Prostate gland (tissue), 2 donors: ENCODE measurements at regions not wholly inside any gene's neighbourhood (a gene's known extent, or its start where the extent isn't known, plus 50 kb on each side); places are given as distances from the start of the nearest gene placed in this dataset.

ENCODE experiments used
- DNase-seq: peaks from one replicate; pipeline ENCODE4 v3.0.0-alpha.2; 2019; ENCODE audit warnings: low spot score
- H3K27ac ChIP-seq, 2 donors: fragments of 200-600 bp; sonication (generic); 2 replicates each; pipeline ENCODE4 v1.5.1; 2017 to 2019
- H3K27me3 ChIP-seq: fragments of 200-600 bp; sonication (generic); replicated peaks from 2 replicates; pipeline ENCODE4 v1.5.1; 2019; ENCODE audit not compliant: insufficient read depth
- H3K36me3 ChIP-seq, 2 donors: fragments of 200-600 bp; sonication (generic); 1 replicate in 1 of 2; 2 replicates in 1 of 2; pipeline versions ENCODE4 v1.5.1 to v1.8.1; 2017 to 2019
- H3K4me1 ChIP-seq: fragments of 200-600 bp; sonication (generic); replicated peaks from 2 replicates; pipeline ENCODE4 v1.5.1; 2019
- H3K4me3 ChIP-seq, 2 donors: fragments of 200-600 bp; sonication (generic); 2 replicates each; pipeline ENCODE4 v1.5.1; 2017 to 2019
- H3K9me3 ChIP-seq: fragments of 200-600 bp; sonication (generic); 2 replicates; pipeline ENCODE4 v1.5.1; 2017
- CTCF ChIP-seq, 4 experiments: fragments of 200-600 bp in 2 of 4; fragments of 450-650 bp in 2 of 4; sonication (generic) in 2 of 4; IDR thresholded peaks; 1 replicate in 3 of 4; 2 replicates in 1 of 4; pipeline ENCODE4 v1.5.1; 2016 to 2019; ENCODE audit warnings: antibody characterized with exemption in 4 of 4, mild to moderate bottlenecking in 2 of 4, moderate library complexity in 2 of 4
- POLR2A ChIP-seq: fragments of 450-650 bp; IDR thresholded peaks from one replicate; pipeline ENCODE4 v1.6.1; 2016; ENCODE audit warnings: antibody characterized with exemption, mild to moderate bottlenecking
- POLR2AphosphoS5 ChIP-seq: sonication (generic); formaldehyde crosslinking; IDR thresholded peaks from one replicate; pipeline ENCODE4 v1.6.1; 2017; ENCODE audit warnings: antibody characterized with exemption
- WGBS: methylation state at CpG from one replicate; pipeline ENCODE4 v1.1.5; 2018; 5-methylcytosine and 5-hydroxymethylcytosine counted together
- intact Hi-C: fragments of 100-400 bp; cut with DNase I; formaldehyde crosslinking; loops from one replicate; pipeline ENCODE4 v1.14.2; 2022

- Histone ChIP-seq H3K9me3 (no peaks in the 10 kb centered on the region), H3K36me3 (no peaks in the 10 kb centered on the region), H3K4me3 (no peak overlapping the region), H3K27me3 (no peaks in the 10 kb centered on the region), H3K4me1 (no peaks in the 10 kb centered on the region), H3K27ac (no peak overlapping the region)
- TF ChIP-seq CTCF (IDR thresholded peaks at IDR 0.05) (no peak), POLR2A (no peak), POLR2AphosphoS5 (no peak)
- DNase-seq = no peak
- 91% methylated on average over 6 of the region's 6 CpGs for WGBS
- intact Hi-C loops = no loop called here
These were observed 60.9 kb upstream of the BCL11A start for GRCh38 chr2:60614319-60614718.

- H3K4me3 ChIP-seq = no peak overlapping the region
- H3K27ac ChIP-seq = no peak overlapping the region
- DNase-seq = no peak
- no peaks in the 10 kb centered on the region for H3K27me3 ChIP-seq
- H3K4me1 ChIP-seq = no peaks in the 10 kb centered on the region
- WGBS = 88% methylated on average over 7 of the region's 7 CpGs
- intact Hi-C loops = no loop called here
- no peaks in the 10 kb centered on the region for H3K9me3 ChIP-seq
- no peaks in the 10 kb centered on the region for H3K36me3 ChIP-seq
- TF ChIP-seq POLR2AphosphoS5 = no peak
These were observed 68.4 kb upstream of the BCL11A start for GRCh38 chr2:60621688-60622429.

- no peak overlapping the region for H3K27ac ChIP-seq
- WGBS = 67% methylated on average over 2 of the region's 2 CpGs
- DNase-seq = no peak
- intact Hi-C loops = no loop called here
- H3K36me3 ChIP-seq = no peaks in the 10 kb centered on the region
- no peaks in the 10 kb centered on the region for H3K27me3 ChIP-seq
- no peaks in the 10 kb centered on the region for H3K4me1 ChIP-seq
- no peaks in the 10 kb centered on the region for H3K9me3 ChIP-seq
- TF ChIP-seq POLR2AphosphoS5 (no peak), POLR2A (no peak)
- H3K4me3 ChIP-seq = no peak overlapping the region
These were observed 69.6 kb upstream of the BCL11A start for GRCh38 chr2:60623040-60623439.

GRCh38 chr2:60627412-60627811 lies 74.0 kb upstream of the BCL11A start:
- WGBS = 43% methylated on average over 3 of the region's 3 CpGs
- H3K27ac ChIP-seq = no peak overlapping the region
- intact Hi-C loops = no loop called here

GRCh38 chr2:60628026-60628425 lies 74.6 kb upstream of the BCL11A start:
- intact Hi-C loops = no loop called here
- Histone ChIP-seq H3K36me3 (no peaks in the 10 kb centered on the region), H3K4me1 (no peaks in the 10 kb centered on the region), H3K27me3 (no peaks in the 10 kb centered on the region), H3K4me3 (no peak overlapping the region), H3K9me3 (no peaks in the 10 kb centered on the region), H3K27ac (no peak overlapping the region)
- no peak for TF ChIP-seq POLR2AphosphoS5
- TF ChIP-seq POLR2A = no peak
- TF ChIP-seq CTCF (IDR thresholded peaks at IDR 0.05) = no peak
- WGBS = 82% methylated on average over 4 of the region's 4 CpGs
- DNase-seq = no peak

More at GRCh38 chr2:60627412-60627811, 74.0 kb upstream of the BCL11A start:
- no peak overlapping the region for H3K4me3 ChIP-seq
- DNase-seq = no peak
- no peak for TF ChIP-seq POLR2AphosphoS5
- no peak for TF ChIP-seq POLR2A
- TF ChIP-seq CTCF (IDR thresholded peaks at IDR 0.05) = no peak
- H3K36me3 ChIP-seq = no peaks in the 10 kb centered on the region
- no peaks in the 10 kb centered on the region for H3K27me3 ChIP-seq
- no peaks in the 10 kb centered on the region for H3K9me3 ChIP-seq
- H3K4me1 ChIP-seq = no peaks in the 10 kb centered on the region
